ENCODE measurements at regions not wholly inside any gene's neighbourhood (a gene's known extent, or its start where the extent isn't known, plus 50 kb on each side); places are given as distances from the start of the nearest gene placed in this dataset.

GRCh38 chr2:219744066-219744465, 116.6 kb downstream of the SLC4A3 start:
- TF ChIP-seq CTCF (conservative IDR thresholded peaks at IDR 0.05; ENCODE audit: low read depth, low read length), result no peak
- TF ChIP-seq EZH2 (IDR thresholded peaks at IDR 0.05; ENCODE audit: low read length, unreplicated experiment), result no peak
- TF ChIP-seq EZH2phosphoT487 (IDR thresholded peaks at IDR 0.05; ENCODE audit: borderline replicate concordance, low read length), result no peak
- no peak overlapping the region for H3K9ac ChIP-seq (ENCODE audit: low read length)
- H3K27me3 ChIP-seq (ENCODE audit: low read length), result no peaks in the 10 kb centered on the region
- H3K4me1 ChIP-seq (ENCODE audit: insufficient read depth, low read length), result no peaks in the 10 kb centered on the region
- DNase-seq, result no peak
- H3K4me3 ChIP-seq (ENCODE audit: low read length), result no peak overlapping the region
- no peaks in the 10 kb centered on the region for H3F3A ChIP-seq (ENCODE audit: low read length, unreplicated experiment)
- H2AFZ ChIP-seq (ENCODE audit: low read length), result no peak overlapping the region
- no TSS peak for BruUV-seq (replicated peaks)
- no peaks in the 10 kb centered on the region for H3K9me3 ChIP-seq (ENCODE audit: low read length)
- H3K79me2 ChIP-seq (ENCODE audit: low read length), result no peaks in the 10 kb centered on the region
- intact Hi-C loops (cut with micrococcal nuclease), result no loop called here
- CTCF ChIA-PET, result no interaction called here
- no peaks in the 10 kb centered on the region for H3K36me3 ChIP-seq (ENCODE audit: low read depth, low read length)
- H3K27ac ChIP-seq (ENCODE audit: low read length), result no peak overlapping the region
- POLR2A ChIA-PET (ENCODE audit: unreplicated experiment), result interaction anchor here (0.6 kb wide), 1 partner anchor 444 kb away, joined by 5 read pairs; no protein-coding TSS in a partner anchor
- ATAC-seq, result no peak
- no peaks in the 10 kb centered on the region for H4K20me1 ChIP-seq (ENCODE audit: low read length)
- no peak overlapping the region for H3K4me2 ChIP-seq (ENCODE audit: low read length)
- no peaks in the 10 kb centered on the region for H3K9me2 ChIP-seq (replicated peaks; ENCODE audit: low read length)

- ChIA-PET CTCF (no interaction called here), POLR2A (ENCODE audit: unreplicated experiment) (interaction anchor here (0.6 kb wide), 1 partner anchor 444 kb away, joined by 5 read pairs; no protein-coding TSS in a partner anchor)
- H3K79me2 ChIP-seq (ENCODE audit: low read length), result no peaks in the 10 kb centered on the region
- H4K20me1 ChIP-seq (ENCODE audit: low read length), result no peaks in the 10 kb centered on the region
- no peak overlapping the region for H3K4me3 ChIP-seq (ENCODE audit: low read length)
- intact Hi-C loops (cut with micrococcal nuclease), result no loop called here
- no peak overlapping the region for H3K4me2 ChIP-seq (ENCODE audit: low read length)
- no peak for DNase-seq
- H3K27me3 ChIP-seq (ENCODE audit: low read length), result no peaks in the 10 kb centered on the region
- H3K27ac ChIP-seq (ENCODE audit: low read length), result no peak overlapping the region
- H3K9me2 ChIP-seq (replicated peaks; ENCODE audit: low read length), result no peaks in the 10 kb centered on the region
- BruUV-seq (replicated peaks), result no TSS peak
- ATAC-seq, result no peak
- no peak overlapping the region for H3K9ac ChIP-seq (ENCODE audit: low read length)
- no peaks in the 10 kb centered on the region for H3F3A ChIP-seq (ENCODE audit: low read length, unreplicated experiment)
- H2AFZ ChIP-seq (ENCODE audit: low read length), result no peak overlapping the region
- H3K36me3 ChIP-seq (ENCODE audit: low read depth, low read length), result no peaks in the 10 kb centered on the region
- no peaks in the 10 kb centered on the region for H3K4me1 ChIP-seq (ENCODE audit: insufficient read depth, low read length)
- H3K9me3 ChIP-seq (ENCODE audit: low read length), result no peaks in the 10 kb centered on the region
- no peak for TF ChIP-seq CTCF (conservative IDR thresholded peaks at IDR 0.05; ENCODE audit: low read depth, low read length)
- TF ChIP-seq EZH2phosphoT487 (IDR thresholded peaks at IDR 0.05; ENCODE audit: borderline replicate concordance, low read length), result no peak
- no peak for TF ChIP-seq EZH2 (IDR thresholded peaks at IDR 0.05; ENCODE audit: low read length, unreplicated experiment)
These were observed 117.2 kb downstream of the SLC4A3 start for GRCh38 chr2:219744600-219744999.

GRCh38 chr2:219747637-219748036, 120.2 kb downstream of the SLC4A3 start:
- no peak overlapping the region for H3K4me3 ChIP-seq (ENCODE audit: low read length)
- CTCF ChIA-PET, result no interaction called here
- ATAC-seq, result no peak

More at GRCh38 chr2:219747637-219748036, 120.2 kb downstream of the SLC4A3 start:
- no peaks in the 10 kb centered on the region for H4K20me1 ChIP-seq (ENCODE audit: low read length)
- TF ChIP-seq CTCF (conservative IDR thresholded peaks at IDR 0.05; ENCODE audit: low read depth, low read length) (no peak), EZH2 (IDR thresholded peaks at IDR 0.05; ENCODE audit: low read length, unreplicated experiment) (no peak), EZH2phosphoT487 (IDR thresholded peaks at IDR 0.05; ENCODE audit: borderline replicate concordance, low read length) (no peak)
- H3K27ac ChIP-seq (ENCODE audit: low read length), result no peak overlapping the region
- POLR2A ChIA-PET (ENCODE audit: unreplicated experiment), result no interaction called here
- intact Hi-C loops (cut with micrococcal nuclease), result no loop called here
- H3K4me1 ChIP-seq (ENCODE audit: insufficient read depth, low read length), result no peaks in the 10 kb centered on the region
- no peaks in the 10 kb centered on the region for H3F3A ChIP-seq (ENCODE audit: low read length, unreplicated experiment)
- BruUV-seq (replicated peaks), result no TSS peak
- H3K9me3 ChIP-seq (ENCODE audit: low read length), result no peaks in the 10 kb centered on the region
- DNase-seq, result no peak
- H3K4me2 ChIP-seq (ENCODE audit: low read length), result no peak overlapping the region
- H3K79me2 ChIP-seq (ENCODE audit: low read length), result no peaks in the 10 kb centered on the region
- H3K36me3 ChIP-seq (ENCODE audit: low read depth, low read length), result no peaks in the 10 kb centered on the region
- H2AFZ ChIP-seq (ENCODE audit: low read length), result no peak overlapping the region
- H3K9me2 ChIP-seq (replicated peaks; ENCODE audit: low read length), result no peaks in the 10 kb centered on the region
- H3K27me3 ChIP-seq (ENCODE audit: low read length), result no peaks in the 10 kb centered on the region
- H3K9ac ChIP-seq (ENCODE audit: low read length), result no peak overlapping the region
